ENCODE measurements at regions not wholly inside any gene's neighbourhood (a gene's known extent, or its start where the extent isn't known, plus 50 kb on each side); places are given as distances from the start of the nearest gene placed in this dataset.

GRCh38 chr2:56012221-56012765 is 88.7 kb upstream of the EFEMP1 start:
- no peak for ATAC-seq
- TF ChIP-seq POU6F1 (CRISPR knock-in tag; IDR thresholded peaks at IDR 0.05; ENCODE audit: borderline replicate concordance, low read depth) (no peak), PPARA (CRISPR knock-in tag; IDR thresholded peaks at IDR 0.05; ENCODE audit: borderline replicate concordance) (no peak), ZNF70 (CRISPR knock-in tag; IDR thresholded peaks at IDR 0.05) (no peak), CSDC2 (CRISPR knock-in tag; IDR thresholded peaks at IDR 0.05) (no peak), ZFP30 (CRISPR knock-in tag; IDR thresholded peaks at IDR 0.05) (no peak), ZNF8 (CRISPR knock-in tag; IDR thresholded peaks at IDR 0.05) (no peak), SNAI2 (CRISPR knock-in tag; IDR thresholded peaks at IDR 0.05) (no peak), BACH2 (CRISPR knock-in tag; IDR thresholded peaks at IDR 0.05; ENCODE audit: borderline replicate concordance) (no peak), ESRRG (CRISPR knock-in tag; IDR thresholded peaks at IDR 0.05) (no peak), GLIS3 (CRISPR knock-in tag; IDR thresholded peaks at IDR 0.05) (no peak), ZFP3 (CRISPR knock-in tag; IDR thresholded peaks at IDR 0.05) (no peak), ZC3H10 (CRISPR knock-in tag; IDR thresholded peaks at IDR 0.05) (no peak), ZNF565 (CRISPR knock-in tag; conservative IDR thresholded peaks at IDR 0.05; ENCODE audit: low read depth) (no peak), CREB5 (CRISPR knock-in tag; IDR thresholded peaks at IDR 0.05; ENCODE audit: low read depth) (no peak), RARB (CRISPR knock-in tag; IDR thresholded peaks at IDR 0.05) (no peak), ARNTL (CRISPR knock-in tag; IDR thresholded peaks at IDR 0.05; ENCODE audit: borderline replicate concordance, low read depth) (no peak)

GRCh38 chr2:56013475-56013874 is 89.9 kb upstream of the EFEMP1 start:
- TF ChIP-seq PPARA (CRISPR knock-in tag; IDR thresholded peaks at IDR 0.05; ENCODE audit: borderline replicate concordance) (no peak), ZFP3 (CRISPR knock-in tag; IDR thresholded peaks at IDR 0.05) (no peak), TCF4 (CRISPR knock-in tag; IDR thresholded peaks at IDR 0.05; ENCODE audit: borderline replicate concordance) (no peak), ESRRG (CRISPR knock-in tag; IDR thresholded peaks at IDR 0.05) (no peak), PATZ1 (CRISPR knock-in tag; IDR thresholded peaks at IDR 0.05; ENCODE audit: borderline replicate concordance) (no peak), POU6F1 (CRISPR knock-in tag; IDR thresholded peaks at IDR 0.05; ENCODE audit: borderline replicate concordance, low read depth) (no peak), TSHZ2 (CRISPR knock-in tag; IDR thresholded peaks at IDR 0.05) (no peak), ARNTL (CRISPR knock-in tag; IDR thresholded peaks at IDR 0.05; ENCODE audit: borderline replicate concordance, low read depth) (no peak), SNAI2 (CRISPR knock-in tag; IDR thresholded peaks at IDR 0.05) (no peak), CREB5 (CRISPR knock-in tag; IDR thresholded peaks at IDR 0.05; ENCODE audit: low read depth) (no peak), ZNF8 (CRISPR knock-in tag; IDR thresholded peaks at IDR 0.05) (no peak), ZNF565 (CRISPR knock-in tag; conservative IDR thresholded peaks at IDR 0.05; ENCODE audit: low read depth) (no peak), TOX (CRISPR knock-in tag; IDR thresholded peaks at IDR 0.05; ENCODE audit: borderline replicate concordance) (no peak), ZFP30 (CRISPR knock-in tag; IDR thresholded peaks at IDR 0.05) (no peak), BACH2 (CRISPR knock-in tag; IDR thresholded peaks at IDR 0.05; ENCODE audit: borderline replicate concordance) (no peak), RARB (CRISPR knock-in tag; IDR thresholded peaks at IDR 0.05) (no peak), ZC3H10 (CRISPR knock-in tag; IDR thresholded peaks at IDR 0.05) (no peak), GLIS3 (CRISPR knock-in tag; IDR thresholded peaks at IDR 0.05) (no peak)
- ATAC-seq, result no peak
